ENCODE measurements at regions not wholly inside any gene's neighbourhood (a gene's known extent, or its start where the extent isn't known, plus 50 kb on each side); places are given as distances from the start of the nearest gene placed in this dataset.

- TF ChIP-seq CTCF (IDR thresholded peaks at IDR 0.05): no peak
- TF ChIP-seq TCF12 (IDR thresholded peaks at IDR 0.05): no peak
- no peak for TF ChIP-seq IRF3 (IDR thresholded peaks at IDR 0.05; ENCODE audit: low read depth, low read length)
- TF ChIP-seq, protein P1, sequence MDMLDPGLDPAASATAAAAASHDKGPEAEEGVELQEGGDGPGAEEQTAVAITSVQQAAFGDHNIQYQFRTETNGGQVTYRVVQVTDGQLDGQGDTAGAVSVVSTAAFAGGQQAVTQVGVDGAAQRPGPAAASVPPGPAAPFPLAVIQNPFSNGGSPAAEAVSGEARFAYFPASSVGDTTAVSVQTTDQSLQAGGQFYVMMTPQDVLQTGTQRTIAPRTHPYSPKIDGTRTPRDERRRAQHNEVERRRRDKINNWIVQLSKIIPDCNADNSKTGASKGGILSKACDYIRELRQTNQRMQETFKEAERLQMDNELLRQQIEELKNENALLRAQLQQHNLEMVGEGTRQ (IDR thresholded peaks at IDR 0.05; ENCODE audit: borderline replicate concordance, low read depth, low read length): no peak
- TF ChIP-seq RCOR1 (IDR thresholded peaks at IDR 0.05; ENCODE audit: low read length): no peak
- no peak for TF ChIP-seq JUND (IDR thresholded peaks at IDR 0.05)
- TF ChIP-seq, protein P2, sequence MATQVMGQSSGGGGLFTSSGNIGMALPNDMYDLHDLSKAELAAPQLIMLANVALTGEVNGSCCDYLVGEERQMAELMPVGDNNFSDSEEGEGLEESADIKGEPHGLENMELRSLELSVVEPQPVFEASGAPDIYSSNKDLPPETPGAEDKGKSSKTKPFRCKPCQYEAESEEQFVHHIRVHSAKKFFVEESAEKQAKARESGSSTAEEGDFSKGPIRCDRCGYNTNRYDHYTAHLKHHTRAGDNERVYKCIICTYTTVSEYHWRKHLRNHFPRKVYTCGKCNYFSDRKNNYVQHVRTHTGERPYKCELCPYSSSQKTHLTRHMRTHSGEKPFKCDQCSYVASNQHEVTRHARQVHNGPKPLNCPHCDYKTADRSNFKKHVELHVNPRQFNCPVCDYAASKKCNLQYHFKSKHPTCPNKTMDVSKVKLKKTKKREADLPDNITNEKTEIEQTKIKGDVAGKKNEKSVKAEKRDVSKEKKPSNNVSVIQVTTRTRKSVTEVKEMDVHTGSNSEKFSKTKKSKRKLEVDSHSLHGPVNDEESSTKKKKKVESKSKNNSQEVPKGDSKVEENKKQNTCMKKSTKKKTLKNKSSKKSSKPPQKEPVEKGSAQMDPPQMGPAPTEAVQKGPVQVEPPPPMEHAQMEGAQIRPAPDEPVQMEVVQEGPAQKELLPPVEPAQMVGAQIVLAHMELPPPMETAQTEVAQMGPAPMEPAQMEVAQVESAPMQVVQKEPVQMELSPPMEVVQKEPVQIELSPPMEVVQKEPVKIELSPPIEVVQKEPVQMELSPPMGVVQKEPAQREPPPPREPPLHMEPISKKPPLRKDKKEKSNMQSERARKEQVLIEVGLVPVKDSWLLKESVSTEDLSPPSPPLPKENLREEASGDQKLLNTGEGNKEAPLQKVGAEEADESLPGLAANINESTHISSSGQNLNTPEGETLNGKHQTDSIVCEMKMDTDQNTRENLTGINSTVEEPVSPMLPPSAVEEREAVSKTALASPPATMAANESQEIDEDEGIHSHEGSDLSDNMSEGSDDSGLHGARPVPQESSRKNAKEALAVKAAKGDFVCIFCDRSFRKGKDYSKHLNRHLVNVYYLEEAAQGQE (IDR thresholded peaks at IDR 0.05; ENCODE audit: low read depth, low read length): no peak
- no peak for TF ChIP-seq POLR2AphosphoS5 (IDR thresholded peaks at IDR 0.05; ENCODE audit: low read depth, low read length)
- TF ChIP-seq RAD21 (IDR thresholded peaks at IDR 0.05; ENCODE audit: low read length): no peak
- TF ChIP-seq, protein P3, sequence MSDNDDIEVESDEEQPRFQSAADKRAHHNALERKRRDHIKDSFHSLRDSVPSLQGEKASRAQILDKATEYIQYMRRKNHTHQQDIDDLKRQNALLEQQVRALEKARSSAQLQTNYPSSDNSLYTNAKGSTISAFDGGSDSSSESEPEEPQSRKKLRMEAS (IDR thresholded peaks at IDR 0.05; ENCODE audit: low read depth): no peak
- no peak for TF ChIP-seq FOXM1 (IDR thresholded peaks at IDR 0.05; ENCODE audit: low read depth)
Observed at GRCh38 chr12:3933074-3933818, 60.0 kb upstream of the PARP11 start.
